Erythroblast (primary cell): ENCODE measurements at regions not wholly inside any gene's neighbourhood (a gene's known extent, or its start where the extent isn't known, plus 50 kb on each side); places are given as distances from the start of the nearest gene placed in this dataset.

Experiments used
- DNase-seq, 2 experiments: peaks; one replicate each; lab custom pipeline; 2025; lab: John Stamatoyannopoulos, UW
- GATA1 ChIP-seq: IDR thresholded peaks from 2 replicates; pipeline ENCODE4 v1.6.1; 2011; ENCODE audit warnings: low read depth, mild to moderate bottlenecking, control low read depth, low read length, moderate library complexity
- POLR2A ChIP-seq: IDR thresholded peaks from 2 replicates; pipeline ENCODE4 v1.6.1; 2011; ENCODE audit warnings: mild to moderate bottlenecking, low read length

GRCh38 chr3:152054315-152054714 is 180.9 kb downstream of the SUCNR1 start:
- no peak for TF ChIP-seq GATA1
- TF ChIP-seq POLR2A, result no peak
- no peak for DNase-seq

GRCh38 chr3:152056073-152056472 is 182.6 kb downstream of the SUCNR1 start:
- no peak for TF ChIP-seq POLR2A
- no peak for TF ChIP-seq GATA1
- no peak for DNase-seq

GRCh38 chr3:152056481-152056880 is 183.0 kb downstream of the SUCNR1 start:
- no peak for TF ChIP-seq POLR2A
- DNase-seq, result no peak

GRCh38 chr3:152056987-152057386 is 183.5 kb downstream of the SUCNR1 start:
- TF ChIP-seq GATA1 (no peak), POLR2A (no peak)
- DNase-seq, result no peak

GRCh38 chr3:152058856-152059255 is 185.4 kb downstream of the SUCNR1 start:
- no peak for DNase-seq
- TF ChIP-seq GATA1, result no peak
- no peak for TF ChIP-seq POLR2A

GRCh38 chr3:152060701-152061100 is 187.3 kb downstream of the SUCNR1 start:
- TF ChIP-seq GATA1 (no peak), POLR2A (no peak)
- DNase-seq, result no peak

- DNase-seq, result no peak
- no peak for TF ChIP-seq GATA1
- no peak for TF ChIP-seq POLR2A
Measured at GRCh38 chr3:152061296-152061695, 187.9 kb downstream of the SUCNR1 start.

GRCh38 chr3:152069871-152070270 is 196.4 kb downstream of the SUCNR1 start:
- TF ChIP-seq GATA1 (no peak), POLR2A (no peak)
- DNase-seq, result no peak

GRCh38 chr3:152071315-152071714 is 197.4 kb upstream of the MBNL1 start:
- no peak for DNase-seq
- no peak for TF ChIP-seq GATA1
- TF ChIP-seq POLR2A, result no peak

- TF ChIP-seq POLR2A (no peak), GATA1 (no peak)
- DNase-seq, result peak; percentile 63 to 70
Measured at GRCh38 chr3:152071924-152072323, 196.8 kb upstream of the MBNL1 start.

GRCh38 chr3:152073267-152073666 is 195.5 kb upstream of the MBNL1 start:
- DNase-seq, result no peak
- TF ChIP-seq POLR2A, result no peak
- TF ChIP-seq GATA1, result no peak

GRCh38 chr3:152076148-152076547 is 192.6 kb upstream of the MBNL1 start:
- DNase-seq, result peak in 1 of 2 experiments; percentile 2

GRCh38 chr3:152079980-152080379 is 188.7 kb upstream of the MBNL1 start:
- peak in 1 of 2 experiments; percentile 11 for DNase-seq

More at GRCh38 chr3:152076148-152076547, 192.6 kb upstream of the MBNL1 start:
- no peak for TF ChIP-seq POLR2A
- no peak for TF ChIP-seq GATA1

GRCh38 chr3:152083135-152083534 is 185.6 kb upstream of the MBNL1 start:
- DNase-seq, result no peak
- no peak for TF ChIP-seq POLR2A
- no peak for TF ChIP-seq GATA1

More at GRCh38 chr3:152079980-152080379, 188.7 kb upstream of the MBNL1 start:
- no peak for TF ChIP-seq POLR2A
- TF ChIP-seq GATA1, result no peak

GRCh38 chr3:152084441-152085158 is 184.1 kb upstream of the MBNL1 start:
- no peak for TF ChIP-seq GATA1
- DNase-seq, result no peak

GRCh38 chr3:152087153-152087552 is 181.6 kb upstream of the MBNL1 start:
- DNase-seq, result peak; percentile 32 to 54
- no peak for TF ChIP-seq GATA1
- no peak for TF ChIP-seq POLR2A
